A549 (cell line): ENCODE measurements at regions not wholly inside any gene's neighbourhood (a gene's known extent, or its start where the extent isn't known, plus 50 kb on each side); places are given as distances from the start of the nearest gene placed in this dataset.

Experiments used
- BCL3 ChIP-seq: fragments of >200 bp; sonication (Bioruptor Twin); formaldehyde crosslinking; IDR thresholded peaks from 3 replicates; pipeline ENCODE4 v1.6.1; 2016
- CEBPB ChIP-seq, 2 experiments: fragments of >200 bp in 1 of 2; sonication (Bioruptor Twin) in 1 of 2; formaldehyde crosslinking in 1 of 2; IDR thresholded peaks; 2 replicates each; pipeline ENCODE4 v1.6.1; 2012 to 2016
- EP300 ChIP-seq, 2 experiments: fragments of >200 bp; sonication (Bioruptor Twin); formaldehyde crosslinking; IDR thresholded peaks; 2 replicates in 1 of 2; 3 replicates in 1 of 2; pipeline ENCODE4 v1.6.1; 2016 to 2017
- ESRRA ChIP-seq: fragments of 150-350 bp; IDR thresholded peaks from 2 replicates; pipeline ENCODE4 v1.6.1; 2014; ENCODE audit warnings: mild to moderate bottlenecking, low read length, borderline replicate concordance
- FOXS1 ChIP-seq: fragments of 250-450 bp; sonication (Bioruptor Pico); IDR thresholded peaks from 2 replicates; pipeline ENCODE4 v1.5.0; 2020; ENCODE audit warnings: mild to moderate bottlenecking, moderate library complexity
- JUN ChIP-seq, 2 experiments: fragments of >200 bp; sonication (Bioruptor Twin); formaldehyde crosslinking; IDR thresholded peaks; 2 replicates in 1 of 2; 3 replicates in 1 of 2; pipeline ENCODE4 v1.6.1; 2016 to 2017
- KDM5A ChIP-seq: fragments of 200-600 bp; sonication (generic); IDR thresholded peaks from 2 replicates; pipeline ENCODE4 v1.6.1; 2016; ENCODE audit warnings: antibody characterized with exemption, mild to moderate bottlenecking
- POLR2A ChIP-seq: IDR thresholded peaks from 2 replicates; pipeline ENCODE4 v1.6.1; 2012; ENCODE audit warnings: mild to moderate bottlenecking, low read length
- RAD21 ChIP-seq, 2 experiments: fragments of >200 bp in 1 of 2; sonication (Bioruptor Twin) in 1 of 2; formaldehyde crosslinking in 1 of 2; IDR thresholded peaks in 1 of 2; conservative IDR thresholded peaks in 1 of 2; 2 replicates in 1 of 2; 3 replicates in 1 of 2; pipeline ENCODE4 v1.6.1; 2012 to 2018; ENCODE audit warnings: inconsistent platforms in 1 of 2
- RCOR1 ChIP-seq: fragments of 150-350 bp; IDR thresholded peaks from 2 replicates; pipeline ENCODE4 v1.6.1; 2014; ENCODE audit warnings: antibody characterized with exemption, low read length, low read depth
- RNF2 ChIP-seq: fragments of 200-600 bp; sonication (generic); IDR thresholded peaks from 2 replicates; pipeline ENCODE4 v1.6.1; 2016; ENCODE audit warnings: low read depth, mild to moderate bottlenecking, antibody characterized with exemption, moderate library complexity, borderline replicate concordance
- SMC3 ChIP-seq: fragments of >200 bp; sonication (Bioruptor Twin); formaldehyde crosslinking; IDR thresholded peaks from 3 replicates; pipeline ENCODE4 v1.6.1; 2018; ENCODE audit warnings: inconsistent platforms
- TP53 ChIP-seq: fragments of 250-450 bp; sonication (Bioruptor Pico); IDR thresholded peaks from 2 replicates; pipeline ENCODE4 v1.5.0; 2021; ENCODE audit warnings: mild to moderate bottlenecking, moderate library complexity
- TF ChIP-seq, protein P1 (sequence below): fragments of >200 bp; sonication (Bioruptor Twin); formaldehyde crosslinking; IDR thresholded peaks from 3 replicates; pipeline ENCODE4 v1.5.1; 2016

GRCh38 chr14:87065366-87065765, 927.6 kb downstream of the GALC start:
- TF ChIP-seq RNF2 (no peak), CEBPB (IDR thresholded peaks at IDR 0.05) (no peak), EP300 (IDR thresholded peaks at IDR 0.05) (no peak), POLR2A (no peak), RAD21 (conservative IDR thresholded peaks at IDR 0.05 in 1 of 2, IDR thresholded peaks at IDR 0.05 in 1 of 2) (no peak), SMC3 (no peak), TP53 (no peak), KDM5A (no peak), JUN (IDR thresholded peaks at IDR 0.05) (no peak), BCL3 (no peak), RCOR1 (no peak), FOXS1 (CRISPR knock-in tag) (no peak), ESRRA (no peak)
- TF ChIP-seq, protein P1, sequence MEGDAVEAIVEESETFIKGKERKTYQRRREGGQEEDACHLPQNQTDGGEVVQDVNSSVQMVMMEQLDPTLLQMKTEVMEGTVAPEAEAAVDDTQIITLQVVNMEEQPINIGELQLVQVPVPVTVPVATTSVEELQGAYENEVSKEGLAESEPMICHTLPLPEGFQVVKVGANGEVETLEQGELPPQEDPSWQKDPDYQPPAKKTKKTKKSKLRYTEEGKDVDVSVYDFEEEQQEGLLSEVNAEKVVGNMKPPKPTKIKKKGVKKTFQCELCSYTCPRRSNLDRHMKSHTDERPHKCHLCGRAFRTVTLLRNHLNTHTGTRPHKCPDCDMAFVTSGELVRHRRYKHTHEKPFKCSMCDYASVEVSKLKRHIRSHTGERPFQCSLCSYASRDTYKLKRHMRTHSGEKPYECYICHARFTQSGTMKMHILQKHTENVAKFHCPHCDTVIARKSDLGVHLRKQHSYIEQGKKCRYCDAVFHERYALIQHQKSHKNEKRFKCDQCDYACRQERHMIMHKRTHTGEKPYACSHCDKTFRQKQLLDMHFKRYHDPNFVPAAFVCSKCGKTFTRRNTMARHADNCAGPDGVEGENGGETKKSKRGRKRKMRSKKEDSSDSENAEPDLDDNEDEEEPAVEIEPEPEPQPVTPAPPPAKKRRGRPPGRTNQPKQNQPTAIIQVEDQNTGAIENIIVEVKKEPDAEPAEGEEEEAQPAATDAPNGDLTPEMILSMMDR: no peak
